Renal pelvis (tissue), 1 donor: ENCODE measurements at regions not wholly inside any gene's neighbourhood (a gene's known extent, or its start where the extent isn't known, plus 50 kb on each side); places are given as distances from the start of the nearest gene placed in this dataset.
"Not testable (repeated sequence)": the region's sequence is repeated elsewhere in the genome, so short reads cannot be mapped to it uniquely, and the experiment has no call there.

Source experiments
- DNase-seq: peaks from one replicate; pipeline ENCODE4 v3.0.0-alpha.2; 2013

GRCh38 chr9:15113288-15113687 lies 193.7 kb downstream of the TTC39B start:
- no peak for DNase-seq

GRCh38 chr9:15111071-15111470 lies 195.9 kb downstream of the TTC39B start:
- no peak for DNase-seq

GRCh38 chr9:15104826-15105420 lies 194.7 kb upstream of the FREM1 start:
- peak; percentile 24 for DNase-seq

DNA sequence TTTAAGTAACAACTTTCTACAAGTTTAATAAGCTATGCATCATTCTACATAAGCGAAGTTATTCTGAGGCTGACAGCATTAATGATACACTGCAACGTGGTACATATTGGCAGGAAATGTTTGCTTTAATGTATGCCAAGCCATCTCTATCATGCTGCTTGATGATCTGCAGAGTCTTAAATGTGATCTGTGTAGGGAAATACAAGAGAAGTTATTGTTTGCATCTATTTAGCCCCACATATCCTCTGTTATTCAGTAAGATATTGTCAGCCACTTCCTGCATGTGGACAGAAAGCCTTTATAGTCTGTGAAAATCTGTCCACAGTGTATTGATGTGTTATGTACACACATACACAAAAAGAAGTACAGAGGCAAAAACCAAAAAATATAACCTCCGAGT lies 193.1 kb upstream of the FREM1 start:
- DNase-seq = no peak

DNA sequence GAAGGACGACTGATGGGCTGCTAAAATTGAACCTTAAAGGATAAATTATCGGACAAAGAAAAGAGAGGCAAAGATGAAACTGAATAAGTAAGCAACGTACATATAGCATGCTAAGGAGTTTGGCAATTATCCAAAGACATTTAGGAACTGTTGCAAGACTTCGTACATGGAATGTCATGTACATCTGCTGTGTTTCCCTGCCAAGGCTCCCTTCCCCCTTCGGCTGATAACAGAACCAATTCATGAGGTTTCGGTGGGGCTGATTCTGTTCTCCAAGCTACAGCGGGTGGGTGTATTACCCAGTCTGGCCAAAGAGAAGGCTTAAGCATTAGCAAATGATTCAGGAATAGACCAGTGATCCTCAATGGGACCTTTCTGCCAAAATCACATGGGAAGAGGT lies 190.9 kb upstream of the FREM1 start:
- DNase-seq = peak; percentile 24

DNA sequence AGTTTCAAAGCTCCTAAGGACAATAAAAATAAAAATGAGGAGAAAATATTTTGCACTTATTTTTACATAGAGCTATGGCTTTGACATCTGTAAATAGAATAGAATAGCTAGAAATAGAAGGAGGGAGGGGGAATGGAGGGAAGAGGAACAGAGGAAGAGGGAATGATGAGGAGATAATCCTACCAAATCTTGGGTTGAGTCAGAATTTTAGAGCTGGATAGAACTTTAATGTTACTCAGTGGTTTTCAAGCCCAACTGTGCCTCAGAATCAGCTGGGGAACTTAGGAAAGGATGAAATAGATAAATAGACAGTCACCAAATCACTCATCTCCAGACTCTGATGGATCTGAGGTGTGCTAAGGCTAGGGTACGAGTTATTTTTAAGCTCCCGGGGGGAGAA lies 190.3 kb upstream of the FREM1 start:
- DNase-seq = no peak

DNA sequence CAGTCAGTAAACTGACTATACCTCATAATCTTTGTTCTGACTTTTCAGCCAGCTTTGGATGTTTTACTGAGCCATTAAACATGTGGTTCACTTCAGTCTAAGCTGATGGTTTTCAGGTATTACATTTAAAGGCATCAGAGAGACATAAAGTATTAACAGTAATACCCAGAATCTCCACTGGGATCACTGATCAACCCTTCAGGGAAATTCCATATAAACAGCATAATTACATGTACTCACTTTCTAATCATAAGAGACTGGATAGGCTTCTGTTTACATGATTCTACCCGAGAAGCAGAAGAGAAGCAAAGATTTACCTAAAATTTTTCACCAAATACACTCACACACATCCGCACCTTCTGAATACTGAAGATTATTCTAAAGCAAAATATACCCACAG lies 186.7 kb upstream of the FREM1 start:
- no peak for DNase-seq

DNA sequence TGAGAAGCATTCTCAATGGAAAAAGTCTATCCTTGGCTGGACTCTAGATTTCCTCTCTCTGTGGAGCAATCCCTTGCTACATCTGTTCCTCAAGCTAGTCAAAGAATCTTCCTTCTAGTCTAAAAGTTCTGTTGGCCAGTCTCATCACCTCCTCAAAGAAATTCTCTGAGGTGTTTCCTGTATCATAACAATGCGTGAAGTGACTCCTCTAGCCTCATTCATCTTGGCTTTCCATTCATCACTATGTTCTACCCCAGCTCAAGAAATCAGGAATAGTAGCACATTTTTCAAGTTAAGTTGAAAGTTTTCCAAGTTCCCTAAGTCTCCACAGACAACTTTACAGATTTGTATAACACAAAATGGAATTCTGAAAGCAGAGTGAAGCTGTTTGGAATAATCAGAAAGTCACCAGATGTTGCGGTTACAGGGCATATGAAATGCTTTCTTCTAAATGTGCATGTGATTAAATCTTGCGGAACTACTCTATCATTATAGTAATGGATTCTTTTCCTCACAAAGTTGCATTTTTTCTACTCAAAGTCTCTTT lies 176.6 kb upstream of the FREM1 start:
- peak; percentile 29 for DNase-seq

- DNase-seq = no peak
Measured at GRCh38 chr9:15086156-15086763, 176.0 kb upstream of the FREM1 start.

DNA sequence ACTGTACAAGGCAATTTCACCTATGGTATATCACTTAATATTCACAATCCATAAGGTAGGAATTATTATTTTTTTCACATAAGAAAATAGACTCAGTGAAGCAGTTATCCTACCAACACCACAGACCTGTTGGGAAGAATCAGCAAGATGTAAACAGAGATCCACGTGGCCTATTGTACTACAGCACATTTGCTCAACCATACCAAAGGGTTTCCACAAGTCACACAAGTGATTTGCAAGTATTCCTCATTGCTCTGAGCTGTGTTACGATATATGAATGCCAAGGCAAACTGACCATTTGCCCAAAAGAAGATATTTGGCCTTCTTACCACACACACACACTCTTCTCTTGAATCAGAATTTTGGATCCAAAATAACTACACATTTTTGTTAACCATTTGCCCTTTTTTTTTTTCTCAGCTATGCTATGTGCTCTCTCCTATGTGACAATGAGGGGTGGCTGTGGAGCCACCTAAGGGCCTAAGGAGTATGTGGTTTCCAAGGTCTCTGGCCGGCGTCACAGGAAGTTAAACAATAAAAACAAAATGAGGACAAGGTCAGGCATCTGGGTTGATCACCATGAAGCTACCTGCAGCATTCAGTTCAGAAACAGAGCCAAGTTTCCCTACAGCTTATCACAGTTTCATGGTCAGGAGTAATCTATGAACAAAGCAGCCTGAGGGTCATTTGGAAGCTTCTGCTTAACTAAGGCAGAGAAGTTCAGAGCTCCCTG lies 171.0 kb upstream of the FREM1 start:
- no peak for DNase-seq

GRCh38 chr9:15080401-15080800 lies 170.2 kb upstream of the FREM1 start:
- DNase-seq = no peak

DNA sequence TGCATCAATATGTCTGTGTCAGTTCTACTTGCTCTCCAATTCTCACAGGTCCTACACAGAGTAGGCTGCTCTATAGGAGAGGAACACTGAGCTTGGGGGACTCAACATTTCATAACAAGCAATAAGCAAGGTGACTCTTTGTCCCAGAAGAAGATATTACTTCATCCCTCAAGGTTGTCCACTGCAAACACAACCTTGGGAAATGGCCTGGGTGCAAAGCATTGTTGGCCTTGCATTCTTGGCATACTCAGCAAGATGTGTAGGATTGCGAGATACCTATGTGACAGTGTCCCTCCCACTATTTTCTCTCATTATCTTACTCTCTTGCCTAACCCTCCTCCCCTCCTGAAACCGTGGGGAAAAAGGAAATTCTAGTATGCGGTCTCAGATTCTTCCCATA lies 169.8 kb upstream of the FREM1 start:
- DNase-seq = no peak

- DNase-seq = peak; percentile 26
Measured at GRCh38 chr9:15077946-15078729, 167.9 kb upstream of the FREM1 start.

GRCh38 chr9:15073620-15074019 lies 163.4 kb upstream of the FREM1 start:
- no peak for DNase-seq

DNA sequence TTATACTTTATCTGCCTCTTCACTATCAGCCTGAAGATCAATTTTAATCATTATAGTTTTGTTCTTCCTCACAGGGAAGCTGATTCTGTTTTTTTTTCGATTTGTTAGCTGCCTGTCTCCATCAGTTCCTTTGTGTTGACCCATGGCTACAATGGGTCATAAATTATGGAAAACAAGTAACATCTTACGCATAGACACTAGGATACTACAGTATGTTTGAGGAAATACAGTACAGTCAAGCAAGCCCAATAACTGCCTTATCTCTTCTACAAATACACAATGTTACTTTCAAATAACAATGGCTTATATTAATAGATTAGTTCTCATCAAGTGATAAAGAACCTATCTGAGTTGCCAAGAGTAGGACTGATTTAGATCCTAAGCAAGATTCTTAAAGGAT lies 160.5 kb upstream of the FREM1 start:
- no peak for DNase-seq

- no peak for DNase-seq
Measured at GRCh38 chr9:15069106-15069505, 158.9 kb upstream of the FREM1 start.

- no peak for DNase-seq
Measured at GRCh38 chr9:15068261-15068660, 158.0 kb upstream of the FREM1 start.

- no peak for DNase-seq
Measured at GRCh38 chr9:15059003-15059402, 148.8 kb upstream of the FREM1 start.

GRCh38 chr9:15058236-15058635 lies 148.0 kb upstream of the FREM1 start:
- no peak for DNase-seq

DNA sequence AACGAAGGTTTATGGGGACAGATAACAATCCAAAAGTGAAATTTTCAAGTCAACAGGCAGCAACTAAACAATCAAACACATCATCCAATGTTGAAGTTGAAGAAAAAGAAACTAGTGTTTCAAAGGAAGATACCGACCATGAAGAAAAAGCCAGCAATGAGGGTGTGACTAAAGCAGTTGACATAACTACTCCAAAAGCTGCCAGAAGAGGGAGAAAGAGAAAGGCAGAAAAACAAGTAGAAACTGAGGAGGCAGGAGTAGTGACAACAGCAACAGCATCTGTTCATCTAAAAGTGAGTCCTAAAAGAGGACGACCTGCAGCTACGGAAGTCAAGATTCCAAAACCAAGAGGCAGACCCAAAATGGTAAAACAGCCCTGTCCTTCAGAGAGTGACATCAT lies 145.1 kb upstream of the FREM1 start:
- not testable (repeated sequence) for DNase-seq

- DNase-seq = no peak
Measured at GRCh38 chr9:15048772-15049171, 138.5 kb upstream of the FREM1 start.

- DNase-seq = no peak
Measured at GRCh38 chr9:15047028-15047551, 136.9 kb upstream of the FREM1 start.
